H9 (cell line): ENCODE measurements at regions not wholly inside any gene's neighbourhood (a gene's known extent, or its start where the extent isn't known, plus 50 kb on each side); places are given as distances from the start of the nearest gene placed in this dataset.

Experiments used
- DNase-seq: peaks from one replicate; pipeline ENCODE4 v3.0.0-alpha.2; 2017
- H2AFZ ChIP-seq: one replicate; pipeline ENCODE4 v1.6.1; 2013; ENCODE audit warnings: mild to moderate bottlenecking, low read length, control low read depth, moderate library complexity
- H2AK5ac ChIP-seq: 2 replicates; pipeline ENCODE4 v1.6.1; 2013; ENCODE audit warnings: low read length, control low read depth, mixed read lengths; ENCODE audit not compliant: insufficient read length
- H2BK120ac ChIP-seq: one replicate; pipeline ENCODE4 v1.6.1; 2013; ENCODE audit warnings: low read depth, mild to moderate bottlenecking, low read length, control low read depth, inconsistent platforms; ENCODE audit not compliant: poor library complexity, severe bottlenecking
- H2BK12ac ChIP-seq: 2 replicates; pipeline ENCODE4 v1.6.1; 2013; ENCODE audit warnings: low read length, control low read depth, mixed read lengths, low read depth; ENCODE audit not compliant: insufficient read length
- H2BK15ac ChIP-seq: 2 replicates; pipeline ENCODE4 v1.6.1; 2013; ENCODE audit warnings: low read depth, low read length, control low read depth
- H2BK20ac ChIP-seq: one replicate; pipeline ENCODE4 v1.6.1; 2013; ENCODE audit warnings: low read depth, mild to moderate bottlenecking, low read length, control low read depth, inconsistent platforms; ENCODE audit not compliant: poor library complexity, severe bottlenecking
- H2BK5ac ChIP-seq: 2 replicates; pipeline ENCODE4 v1.6.1; 2013; ENCODE audit warnings: low read length, control low read depth, mixed read lengths; ENCODE audit not compliant: insufficient read length
- H3K14ac ChIP-seq: 2 replicates; pipeline ENCODE4 v1.6.1; 2013; ENCODE audit warnings: low read length, control low read depth; ENCODE audit not compliant: insufficient read depth
- H3K18ac ChIP-seq: 2 replicates; pipeline ENCODE4 v1.6.1; 2013; ENCODE audit warnings: low read depth, mild to moderate bottlenecking, mixed read lengths, low read length, control low read depth; ENCODE audit not compliant: insufficient read length
- H3K23ac ChIP-seq: 2 replicates; pipeline ENCODE4 v1.6.1; 2013; ENCODE audit warnings: low read length, control low read depth, mixed read lengths, low read depth; ENCODE audit not compliant: insufficient read length
- H3K23me2 ChIP-seq: 2 replicates; pipeline ENCODE4 v1.6.1; 2013; ENCODE audit warnings: low read depth, mild to moderate bottlenecking, mixed read lengths, low read length, control low read depth; ENCODE audit not compliant: insufficient read length, poor library complexity, severe bottlenecking
- H3K27ac ChIP-seq: 2 replicates; pipeline ENCODE4 v1.5.1; 2013; ENCODE audit warnings: low read length, control low read depth, mixed read lengths, low read depth; ENCODE audit not compliant: insufficient read length
- H3K27me3 ChIP-seq: 2 replicates; pipeline ENCODE4 v1.6.1; 2013; ENCODE audit warnings: low read length, control low read depth, inconsistent platforms; ENCODE audit not compliant: insufficient read depth
- H3K4ac ChIP-seq: 2 replicates; pipeline ENCODE4 v1.6.1; 2013; ENCODE audit warnings: low read depth, mild to moderate bottlenecking, control low read depth, inconsistent platforms, low read length, moderate library complexity
- H3K4me1 ChIP-seq: 2 replicates; pipeline ENCODE4 v1.6.1; 2013; ENCODE audit warnings: low read length, control low read depth, inconsistent platforms; ENCODE audit not compliant: insufficient read depth
- H3K4me2 ChIP-seq: 2 replicates; pipeline ENCODE4 v1.6.1; 2013; ENCODE audit warnings: low read length, control low read depth, mixed read lengths; ENCODE audit not compliant: insufficient read length, insufficient read depth
- H3K56ac ChIP-seq: 2 replicates; pipeline ENCODE4 v1.6.1; 2013; ENCODE audit warnings: low read depth, mild to moderate bottlenecking, mixed read lengths, low read length, control low read depth; ENCODE audit not compliant: insufficient read length
- H3K79me1 ChIP-seq: 2 replicates; pipeline ENCODE4 v1.6.1; 2013; ENCODE audit warnings: low read depth, mild to moderate bottlenecking, moderate library complexity, low read length, control low read depth, inconsistent platforms; ENCODE audit not compliant: insufficient read depth, poor library complexity, severe bottlenecking
- H3K79me2 ChIP-seq: 2 replicates; pipeline ENCODE4 v1.6.1; 2013; ENCODE audit warnings: low read length, control low read depth, inconsistent platforms; ENCODE audit not compliant: insufficient read depth
- H3K9ac ChIP-seq: 2 replicates; pipeline ENCODE4 v1.6.1; 2013; ENCODE audit warnings: low read length, control low read depth, mixed read lengths; ENCODE audit not compliant: insufficient read length; ENCODE audit errors: extremely low read depth
- H3K9me3 ChIP-seq: one replicate; pipeline ENCODE4 v1.6.1; 2013; ENCODE audit warnings: low read depth, low read length, inconsistent platforms; ENCODE audit not compliant: control insufficient read depth
- H3T11ph ChIP-seq: one replicate; pipeline ENCODE4 v1.6.1; 2013; ENCODE audit warnings: mild to moderate bottlenecking, low read length, control low read depth, inconsistent platforms
- H4K20me1 ChIP-seq: one replicate; pipeline ENCODE4 v1.6.1; 2013; ENCODE audit not compliant: control insufficient read depth, insufficient read length, insufficient read depth
- H4K5ac ChIP-seq: 2 replicates; pipeline ENCODE4 v1.6.1; 2013; ENCODE audit warnings: low read depth, mild to moderate bottlenecking, mixed read lengths, low read length, control low read depth; ENCODE audit not compliant: insufficient read length
- H4K8ac ChIP-seq: replicated peaks from 2 replicates; pipeline ENCODE4 v1.6.1; 2013; ENCODE audit warnings: low read length, control low read depth, mixed read lengths, low read depth; ENCODE audit not compliant: insufficient read length
- H4K91ac ChIP-seq: 2 replicates; pipeline ENCODE4 v1.6.1; 2013; ENCODE audit warnings: low read depth, mild to moderate bottlenecking, moderate library complexity, mixed read lengths, low read length, control low read depth; ENCODE audit not compliant: insufficient read length
- H3K27ac Mint-ChIP-seq, 3 experiments: 2 replicates in 2 of 3; 3 replicates in 1 of 3; pipeline ENCODE4 v1.8.0; 2020 to 2021; ENCODE audit warnings: mixed read lengths in 3 of 3, mild to moderate bottlenecking in 1 of 3, moderate library complexity in 1 of 3
- H3K27me3 Mint-ChIP-seq: 2 replicates; pipeline ENCODE4 v1.8.0; 2021; ENCODE audit warnings: low read depth, mild to moderate bottlenecking, moderate library complexity, mixed read lengths
- H3K36me3 Mint-ChIP-seq, 3 experiments: 2 replicates in 2 of 3; 3 replicates in 1 of 3; pipeline ENCODE4 v1.8.0; 2020 to 2021; ENCODE audit warnings: low read depth in 3 of 3, mixed read lengths in 3 of 3; ENCODE audit not compliant: insufficient read depth in 1 of 3
- H3K4me1 Mint-ChIP-seq, 2 experiments: 2 replicates each; pipeline ENCODE4 v1.8.0; 2020; ENCODE audit warnings: mixed read lengths in 2 of 2
- H3K4me3 Mint-ChIP-seq, 2 experiments: 2 replicates in 1 of 2; 3 replicates in 1 of 2; pipeline ENCODE4 v1.8.0; 2020 to 2021; ENCODE audit warnings: mild to moderate bottlenecking in 2 of 2, mixed read lengths in 2 of 2, moderate library complexity in 1 of 2
- H3K9me3 Mint-ChIP-seq, 2 experiments: 2 replicates in 1 of 2; 3 replicates in 1 of 2; pipeline ENCODE4 v1.8.0; 2020; ENCODE audit warnings: mild to moderate bottlenecking in 2 of 2, mixed read lengths in 2 of 2, moderate library complexity in 1 of 2
- CTCF ChIP-seq: fragments of 200-600 bp; sonication (generic); conservative IDR thresholded peaks from 3 replicates; pipeline ENCODE4 v1.8.0; 2021; ENCODE audit warnings: antibody characterized with exemption, mild to moderate bottlenecking
- WGBS: extraction: QIAGEN DNeasy Blood & Tissue Kit; methylation state at CpG from one replicate; pipeline ENCODE4 v1.1.7; 2013; ENCODE audit warnings: missing lambda C conversion rate, low lambda C conversion rate, mixed read lengths; ENCODE audit not compliant: insufficient read length; ENCODE audit errors: extremely low coverage; 5-methylcytosine and 5-hydroxymethylcytosine counted together

DNA sequence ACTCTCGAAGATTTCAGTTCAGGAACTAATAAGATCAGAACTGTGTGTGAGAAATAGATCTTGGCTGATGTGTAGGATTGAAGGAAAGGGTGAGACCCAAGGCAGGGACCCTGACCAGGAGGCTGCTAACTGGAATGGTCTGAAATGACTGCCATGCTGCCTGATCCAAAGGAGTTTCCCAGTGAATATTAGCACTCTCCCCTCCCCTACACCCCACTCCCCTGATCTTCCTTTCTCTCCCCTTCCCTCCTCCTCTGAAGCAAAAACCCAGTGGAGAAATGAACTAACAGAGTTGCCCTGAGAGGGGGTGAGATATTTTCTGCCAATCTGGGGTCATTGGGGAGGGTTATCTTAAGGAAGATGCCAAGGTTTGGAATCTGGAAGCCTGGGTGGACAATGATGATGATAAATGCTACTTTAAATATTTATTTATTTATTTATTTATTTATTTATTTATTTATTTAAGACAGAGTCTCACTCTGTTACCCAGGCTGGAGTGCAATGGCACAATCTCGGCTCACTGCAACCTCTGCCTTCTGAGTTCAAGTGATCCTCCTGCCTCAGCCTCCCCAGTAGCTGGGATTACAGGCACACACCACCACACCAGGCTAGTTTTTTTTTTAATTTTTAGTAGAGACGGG lies 371.0 kb upstream of the CHD6 start:
- H3K23me2 ChIP-seq, result no peaks in the 10 kb centered on the region
- no peaks in the 10 kb centered on the region for H3K9me3 ChIP-seq
- H3K79me1 ChIP-seq, result no peaks in the 10 kb centered on the region
- no peak overlapping the region for H3K14ac ChIP-seq
- no peak for TF ChIP-seq CTCF
- no CpG with 5 or more reads among the region's 3 CpGs for WGBS
- no peak overlapping the region for H4K8ac ChIP-seq
- H4K20me1 ChIP-seq, result no peaks in the 10 kb centered on the region
- H3K18ac ChIP-seq, result no peak overlapping the region
- no peak overlapping the region for H3K27ac ChIP-seq
- no peaks in the 10 kb centered on the region; a peak in 3 of 7 replicates for H3K36me3 Mint-ChIP-seq
- no peak overlapping the region for H2AFZ ChIP-seq
- H3K9ac ChIP-seq, result no peak overlapping the region
- no peak overlapping the region for H2AK5ac ChIP-seq
- H2BK12ac ChIP-seq, result no peak overlapping the region
- H3T11ph ChIP-seq, result no peak overlapping the region
- H3K79me2 ChIP-seq, result no peaks in the 10 kb centered on the region
- no peak overlapping the region for H3K4ac ChIP-seq
- peaks cover 5% of the 10 kb centered on the region for H3K27me3 Mint-ChIP-seq
- no peak for DNase-seq
- peaks cover 0 to 5% of the 10 kb centered on the region in 2 experiments; a peak in 2 of 4 replicates for H3K4me1 Mint-ChIP-seq
- no peak overlapping the region for H3K27ac Mint-ChIP-seq
- H3K9me3 Mint-ChIP-seq, result peaks cover 3 to 10% of the 10 kb centered on the region in 2 experiments
- H2BK5ac ChIP-seq, result no peak overlapping the region
- no peak overlapping the region for H3K56ac ChIP-seq
- H3K23ac ChIP-seq, result no peak overlapping the region
- no peak overlapping the region for H3K4me3 Mint-ChIP-seq
- no peak overlapping the region for H2BK120ac ChIP-seq
- no peak overlapping the region for H3K4me2 ChIP-seq
- no peak overlapping the region for H4K91ac ChIP-seq
- no peaks in the 10 kb centered on the region for H3K4me1 ChIP-seq
- H4K5ac ChIP-seq, result no peak overlapping the region
- no peak overlapping the region for H2BK20ac ChIP-seq
- H3K27me3 ChIP-seq, result no peaks in the 10 kb centered on the region
- H2BK15ac ChIP-seq, result no peak overlapping the region
